ENCODE measurements at regions not wholly inside any gene's neighbourhood (a gene's known extent, or its start where the extent isn't known, plus 50 kb on each side); places are given as distances from the start of the nearest gene placed in this dataset.

DNA sequence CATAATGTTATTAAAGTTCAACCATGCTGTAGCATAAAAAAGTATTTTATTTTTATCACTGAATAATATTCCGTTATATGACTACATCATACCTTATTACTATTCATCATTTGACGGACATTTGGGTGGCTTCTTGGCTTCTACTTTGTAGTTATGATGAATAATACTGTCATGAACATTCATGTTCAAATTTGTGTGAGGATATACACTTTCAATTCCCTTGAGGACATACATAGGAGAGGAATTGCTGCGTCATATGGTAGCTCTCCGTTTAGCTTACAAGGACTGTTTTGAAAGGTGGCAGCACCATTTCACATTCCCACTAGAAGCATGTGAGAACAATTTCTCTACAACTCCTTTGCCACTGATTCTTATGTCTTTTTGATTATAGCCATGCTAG lies 910.8 kb upstream of the MIR17HG start:
- DNase-seq = no peak
- H3K4me3 ChIP-seq (replicated peaks in 1 of 3) = no peak overlapping the region
- intact Hi-C loops (cut with DNase I) = no loop called here

DNA sequence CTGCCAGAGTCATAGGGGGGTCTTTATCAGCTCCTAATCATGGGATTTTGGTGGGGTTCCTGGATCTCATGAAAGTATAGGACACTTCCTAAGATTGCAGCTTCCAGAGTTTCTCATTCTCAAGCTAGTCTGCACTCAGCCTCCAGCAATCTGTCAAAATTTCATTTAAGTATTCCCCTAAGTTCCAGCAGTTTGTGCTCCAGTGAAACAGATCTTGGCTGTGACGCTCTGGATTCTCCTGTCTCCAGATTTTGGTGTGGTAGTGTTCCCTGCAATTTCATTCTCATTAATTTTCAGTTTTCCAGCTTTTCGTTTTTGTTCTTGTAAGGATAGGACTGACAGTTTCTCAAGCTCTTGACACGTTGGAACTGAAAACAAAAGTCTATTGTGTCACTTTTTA lies 908.9 kb upstream of the MIR17HG start:
- Histone ChIP-seq H3K27me3 (no peaks in the 10 kb centered on the region), H3K9me3 (no peaks in the 10 kb centered on the region), H3K4me3 (replicated peaks in 1 of 3) (no peak overlapping the region), H3K4me1 (no peaks in the 10 kb centered on the region), H3K27ac (no peak overlapping the region), H3K36me3 (no peaks in the 10 kb centered on the region)
- no peak for DNase-seq
- WGBS, 2 donors = 77 to 81% methylated on average over 3 of the region's 3 CpGs
- intact Hi-C loops (cut with DNase I) = no loop called here
- TF ChIP-seq POLR2A (IDR thresholded peaks at IDR 0.05) = no peak

More for the DNA sequence above, 910.8 kb upstream of the MIR17HG start:
- 89 to 95% methylated on average over 4 of the region's 4 CpGs for WGBS, 2 donors
- Histone ChIP-seq H3K36me3 (no peaks in the 10 kb centered on the region), H3K27me3 (no peaks in the 10 kb centered on the region), H3K4me1 (no peaks in the 10 kb centered on the region), H3K27ac (no peak overlapping the region), H3K9me3 (no peaks in the 10 kb centered on the region)
- no peak for TF ChIP-seq POLR2A (IDR thresholded peaks at IDR 0.05)
- TF ChIP-seq CTCF (IDR thresholded peaks at IDR 0.05) = no peak

DNA sequence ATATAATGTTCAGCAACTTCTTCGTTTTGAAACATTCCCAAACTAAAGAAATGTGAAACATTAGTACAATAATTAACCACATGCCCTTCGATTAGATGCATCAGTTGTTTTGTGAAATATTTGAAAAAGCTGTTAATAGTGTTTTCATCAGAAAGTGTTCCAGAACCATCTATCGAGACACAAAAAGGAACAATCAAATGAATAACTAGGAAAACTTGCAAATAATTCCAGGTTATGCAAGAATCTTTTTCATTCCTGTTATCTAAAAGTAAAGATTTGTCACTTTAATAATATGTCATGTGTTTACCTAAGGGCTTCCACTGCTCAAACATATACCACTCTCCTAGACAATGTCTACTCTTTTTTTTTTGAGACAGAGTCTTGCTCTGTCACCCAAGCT lies 904.2 kb upstream of the MIR17HG start:
- DNase-seq = no peak
- no peak overlapping the region for H3K27ac ChIP-seq
- TF ChIP-seq POLR2A (IDR thresholded peaks at IDR 0.05) (no peak), CTCF (IDR thresholded peaks at IDR 0.05) (no peak)
- H3K9me3 ChIP-seq = no peaks in the 10 kb centered on the region
- H3K27me3 ChIP-seq = no peaks in the 10 kb centered on the region
- WGBS, 2 donors = 94 to 96% methylated on average over 3 of the region's 3 CpGs
- H3K36me3 ChIP-seq = no peaks in the 10 kb centered on the region
- intact Hi-C loops (cut with DNase I) = no loop called here
- H3K4me3 ChIP-seq (replicated peaks in 1 of 3) = no peak overlapping the region
- H3K4me1 ChIP-seq = peaks cover 0 to 5% of the 10 kb centered on the region in 2 donors

GRCh38 chr13:90444232-90444631 lies 903.3 kb upstream of the MIR17HG start:
- H3K4me1 ChIP-seq = peaks cover 0 to 5% of the 10 kb centered on the region in 2 donors
- intact Hi-C loops (cut with DNase I) = no loop called here
- H3K27ac ChIP-seq = no peak overlapping the region
- 82 to 88% methylated on average over 1 of the region's 1 CpG for WGBS, 2 donors
- no peak overlapping the region for H3K4me3 ChIP-seq (replicated peaks in 1 of 3)
- no peak for TF ChIP-seq CTCF (IDR thresholded peaks at IDR 0.05)
- TF ChIP-seq POLR2A (IDR thresholded peaks at IDR 0.05) = no peak
- H3K36me3 ChIP-seq = no peaks in the 10 kb centered on the region
- no peak for DNase-seq
- no peaks in the 10 kb centered on the region for H3K9me3 ChIP-seq
- H3K27me3 ChIP-seq = no peaks in the 10 kb centered on the region

GRCh38 chr13:90445179-90445578 lies 902.3 kb upstream of the MIR17HG start:
- intact Hi-C loops (cut with DNase I) = no loop called here

More at GRCh38 chr13:90445179-90445578, 902.3 kb upstream of the MIR17HG start:
- Histone ChIP-seq H3K36me3 (no peaks in the 10 kb centered on the region), H3K9me3 (no peaks in the 10 kb centered on the region), H3K4me1 (peaks cover 0 to 5% of the 10 kb centered on the region in 2 donors), H3K4me3 (replicated peaks in 1 of 3) (no peak overlapping the region), H3K27me3 (no peaks in the 10 kb centered on the region), H3K27ac (no peak overlapping the region)
- DNase-seq = peak in 1 of 2 donors; percentile 35
- TF ChIP-seq CTCF (IDR thresholded peaks at IDR 0.05) = no peak
- no peak for TF ChIP-seq POLR2A (IDR thresholded peaks at IDR 0.05)
- WGBS, 2 donors = 36 to 49% methylated on average over 2 of the region's 2 CpGs

Data from thyroid gland (tissue), 4 donors.